DOHH2 (cell line): ENCODE measurements at regions not wholly inside any gene's neighbourhood (a gene's known extent, or its start where the extent isn't known, plus 50 kb on each side); places are given as distances from the start of the nearest gene placed in this dataset.
"Not testable (repeated sequence)": the region's sequence is repeated elsewhere in the genome, so short reads cannot be mapped to it uniquely, and the experiment has no call there.

Source experiments
- CTCF ChIP-seq: fragments of 200-600 bp; sonication (generic); IDR thresholded peaks from one replicate; pipeline ENCODE4 v1.5.1; 2014; ENCODE audit warnings: antibody characterized with exemption, mild to moderate bottlenecking, low read depth, low read length; ENCODE audit not compliant: poor library complexity, severe bottlenecking
- EZH2phosphoT487 ChIP-seq: fragments of 200-600 bp; sonication (generic); IDR thresholded peaks from 2 replicates; pipeline ENCODE4 v1.6.1; 2017; ENCODE audit warnings: borderline replicate concordance, mild to moderate bottlenecking, antibody characterized with exemption, low read length, moderate library complexity, mixed read lengths

- not testable (repeated sequence) for TF ChIP-seq CTCF, EZH2phosphoT487
These were observed 131.7 kb upstream of the PCBD1 start for GRCh38 chr10:71020061-71020460.
